NCI-H1048 (cell line): ENCODE measurements at regions not wholly inside any gene's neighbourhood (a gene's known extent, or its start where the extent isn't known, plus 50 kb on each side); places are given as distances from the start of the nearest gene placed in this dataset.
"Not testable (repeated sequence)": the region's sequence is repeated elsewhere in the genome, so short reads cannot be mapped to it uniquely, and the experiment has no call there.

Experiments
- DNase-seq: peaks from one replicate; lab custom pipeline; 2025; lab: John Stamatoyannopoulos, UW

- not testable (repeated sequence) for DNase-seq
Measured at GRCh38 chr17:13659051-13659450, 57.3 kb upstream of the HS3ST3A1 start.

- DNase-seq, result no peak
Measured at GRCh38 chr17:13665872-13666635, 64.3 kb upstream of the HS3ST3A1 start.

- no peak for DNase-seq
Measured at GRCh38 chr17:13671341-13671740, 69.6 kb upstream of the HS3ST3A1 start.

GRCh38 chr17:13671771-13672170 lies 70.0 kb upstream of the HS3ST3A1 start:
- no peak for DNase-seq

GRCh38 chr17:13678361-13678760 lies 76.6 kb upstream of the HS3ST3A1 start:
- no peak for DNase-seq

GRCh38 chr17:13678841-13679240 lies 77.1 kb upstream of the HS3ST3A1 start:
- no peak for DNase-seq

GRCh38 chr17:13688716-13689115 lies 87.0 kb upstream of the HS3ST3A1 start:
- no peak for DNase-seq

- DNase-seq, result no peak
Measured at GRCh38 chr17:13690806-13691205, 89.1 kb upstream of the HS3ST3A1 start.

GRCh38 chr17:13694934-13695333 lies 93.2 kb upstream of the HS3ST3A1 start:
- DNase-seq, result no peak

- DNase-seq, result no peak
Measured at GRCh38 chr17:13698832-13699231, 97.1 kb upstream of the HS3ST3A1 start.

GRCh38 chr17:13699261-13699660 lies 97.5 kb upstream of the HS3ST3A1 start:
- no peak for DNase-seq

GRCh38 chr17:13702266-13702665 lies 100.5 kb upstream of the HS3ST3A1 start:
- DNase-seq, result no peak

GRCh38 chr17:13704333-13704732 lies 102.6 kb upstream of the HS3ST3A1 start:
- no peak for DNase-seq

- no peak for DNase-seq
Measured at GRCh38 chr17:13705221-13705620, 103.5 kb upstream of the HS3ST3A1 start.

- DNase-seq, result no peak
Measured at GRCh38 chr17:13721705-13722104, 120.0 kb upstream of the HS3ST3A1 start.

- DNase-seq, result no peak
Measured at GRCh38 chr17:13725288-13725990, 123.7 kb upstream of the HS3ST3A1 start.

- no peak for DNase-seq
Measured at GRCh38 chr17:13727441-13728171, 125.9 kb upstream of the HS3ST3A1 start.

GRCh38 chr17:13728781-13729180 lies 127.1 kb upstream of the HS3ST3A1 start:
- no peak for DNase-seq

GRCh38 chr17:13729466-13730134 lies 127.9 kb upstream of the HS3ST3A1 start:
- DNase-seq, result no peak

GRCh38 chr17:13734880-13735279 lies 133.2 kb upstream of the HS3ST3A1 start:
- DNase-seq, result no peak

GRCh38 chr17:13735444-13735843 lies 133.7 kb upstream of the HS3ST3A1 start:
- DNase-seq, result no peak

GRCh38 chr17:13735861-13736260 lies 134.1 kb upstream of the HS3ST3A1 start:
- no peak for DNase-seq
